DND-41 (cell line): ENCODE measurements at regions not wholly inside any gene's neighbourhood (a gene's known extent, or its start where the extent isn't known, plus 50 kb on each side); places are given as distances from the start of the nearest gene placed in this dataset.

Source experiments
- ATAC-seq: fragments of 200-7000 bp; cut with Tn5 transposase; 3 replicates; pipeline ENCODE4 v1.9.1; 2021; ENCODE audit warnings: low read depth; ENCODE audit not compliant: insufficient read depth
- DNase-seq: peaks from one replicate; pipeline ENCODE4 v3.0.0-alpha.2; 2020
- H2AFZ ChIP-seq: 2 replicates; pipeline ENCODE4 v1.6.0; 2012; ENCODE audit warnings: low read depth, low read length
- H3K27ac ChIP-seq: 2 replicates; pipeline ENCODE4 v1.5.1; 2012; ENCODE audit warnings: low read length, inconsistent platforms
- H3K27me3 ChIP-seq: fragments of 200-600 bp; sonication (generic); 2 replicates; pipeline ENCODE4 v1.6.0; 2012; ENCODE audit warnings: low read length, mild to moderate bottlenecking, inconsistent platforms; ENCODE audit not compliant: insufficient read depth, poor library complexity
- H3K36me3 ChIP-seq: 2 replicates; pipeline ENCODE4 v1.5.1; 2012; ENCODE audit warnings: low read length, inconsistent platforms; ENCODE audit not compliant: insufficient read depth
- H3K4me1 ChIP-seq: 2 replicates; pipeline ENCODE4 v1.5.1; 2012; ENCODE audit warnings: mild to moderate bottlenecking, low read length; ENCODE audit not compliant: insufficient read depth
- H3K4me2 ChIP-seq: 2 replicates; pipeline ENCODE4 v1.6.0; 2012; ENCODE audit warnings: mild to moderate bottlenecking, moderate library complexity, low read length, inconsistent platforms; ENCODE audit not compliant: insufficient read depth
- H3K4me3 ChIP-seq, 2 experiments: fragments of 200-600 bp in 1 of 2; shearing (Covaris generic) in 1 of 2; 2 replicates each; pipeline ENCODE4 v1.5.1; 2012 to 2016; ENCODE audit warnings: inconsistent platforms in 2 of 2, low read length in 2 of 2, mild to moderate bottlenecking in 2 of 2, low read depth in 1 of 2, moderate library complexity in 1 of 2
- H3K79me2 ChIP-seq: 2 replicates; pipeline ENCODE4 v1.6.0; 2012; ENCODE audit warnings: low read length, inconsistent platforms; ENCODE audit not compliant: insufficient read depth
- H3K9ac ChIP-seq: 2 replicates; pipeline ENCODE4 v1.6.0; 2012; ENCODE audit warnings: low read depth, mild to moderate bottlenecking, inconsistent platforms, low read length, moderate library complexity
- H3K9me3 ChIP-seq: 2 replicates; pipeline ENCODE4 v1.5.1; 2012; ENCODE audit warnings: low read length, moderate library complexity, mild to moderate bottlenecking, inconsistent platforms; ENCODE audit not compliant: insufficient read depth, severe bottlenecking
- H4K20me1 ChIP-seq: 2 replicates; pipeline ENCODE4 v1.6.0; 2012; ENCODE audit warnings: low read length; ENCODE audit not compliant: insufficient read depth
- EZH2 ChIP-seq: IDR thresholded peaks from 3 replicates; pipeline ENCODE4 v1.6.1; 2012; ENCODE audit warnings: borderline replicate concordance, low read depth, mild to moderate bottlenecking, moderate library complexity, low read length, inconsistent platforms; ENCODE audit not compliant: severe bottlenecking
- TF ChIP-seq, protein P1 (sequence below): IDR thresholded peaks from 2 replicates; pipeline ENCODE4 v1.5.1; 2012; ENCODE audit warnings: borderline replicate concordance, low read length, moderate library complexity, mild to moderate bottlenecking; ENCODE audit not compliant: poor library complexity, severe bottlenecking; ENCODE audit errors: extremely low read depth

DNA sequence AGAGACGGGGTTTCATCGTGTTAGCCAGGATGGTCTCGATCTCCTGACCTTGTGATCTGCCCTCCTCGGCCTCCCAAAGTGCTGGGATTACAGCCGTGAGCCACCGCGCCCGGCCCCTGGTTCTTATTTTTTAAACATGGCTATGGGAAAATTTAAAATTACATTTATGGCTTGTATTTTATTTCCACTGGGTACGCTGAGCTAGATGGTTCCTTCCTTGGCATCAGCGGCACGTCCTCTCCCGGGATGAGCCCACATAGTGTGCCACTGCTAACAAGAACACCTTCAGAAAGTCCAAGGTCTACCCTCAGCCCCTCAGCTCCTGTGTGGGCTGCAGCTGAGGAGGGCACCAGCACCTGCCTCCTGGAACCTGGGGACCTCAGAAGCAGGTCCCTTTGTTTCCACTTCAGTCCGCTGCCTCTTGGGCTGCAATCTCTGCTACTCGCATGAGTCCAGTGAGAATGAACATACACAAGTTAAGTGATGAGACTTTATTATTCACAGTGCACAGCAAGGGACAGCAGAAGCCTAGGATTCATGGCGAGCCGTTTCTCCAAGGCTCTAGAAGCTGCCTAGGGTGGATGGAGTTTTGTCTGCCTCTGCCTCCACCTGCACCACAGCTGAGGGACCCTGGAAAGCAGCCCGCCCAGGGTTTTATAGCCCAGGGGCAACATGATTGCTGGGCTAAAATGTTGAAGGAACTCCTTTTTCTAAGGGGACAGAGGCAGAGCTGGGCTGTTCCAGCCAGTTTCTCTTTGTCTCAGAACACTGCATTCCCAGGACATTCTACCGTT lies 107.5 kb upstream of the TEX51 start:
- H3K27ac ChIP-seq: no peak overlapping the region
- H3K79me2 ChIP-seq: no peaks in the 10 kb centered on the region
- DNase-seq (no peak), ATAC-seq (no peak)
- H3K27me3 ChIP-seq: peaks cover 26% of the 10 kb centered on the region
- H4K20me1 ChIP-seq: no peaks in the 10 kb centered on the region
- no peak overlapping the region for H2AFZ ChIP-seq
- no peak overlapping the region for H3K9ac ChIP-seq
- no peaks in the 10 kb centered on the region for H3K4me1 ChIP-seq
- no peak overlapping the region for H3K4me3 ChIP-seq
- no peak overlapping the region for H3K4me2 ChIP-seq
- TF ChIP-seq EZH2: no peak
- TF ChIP-seq, protein P1, sequence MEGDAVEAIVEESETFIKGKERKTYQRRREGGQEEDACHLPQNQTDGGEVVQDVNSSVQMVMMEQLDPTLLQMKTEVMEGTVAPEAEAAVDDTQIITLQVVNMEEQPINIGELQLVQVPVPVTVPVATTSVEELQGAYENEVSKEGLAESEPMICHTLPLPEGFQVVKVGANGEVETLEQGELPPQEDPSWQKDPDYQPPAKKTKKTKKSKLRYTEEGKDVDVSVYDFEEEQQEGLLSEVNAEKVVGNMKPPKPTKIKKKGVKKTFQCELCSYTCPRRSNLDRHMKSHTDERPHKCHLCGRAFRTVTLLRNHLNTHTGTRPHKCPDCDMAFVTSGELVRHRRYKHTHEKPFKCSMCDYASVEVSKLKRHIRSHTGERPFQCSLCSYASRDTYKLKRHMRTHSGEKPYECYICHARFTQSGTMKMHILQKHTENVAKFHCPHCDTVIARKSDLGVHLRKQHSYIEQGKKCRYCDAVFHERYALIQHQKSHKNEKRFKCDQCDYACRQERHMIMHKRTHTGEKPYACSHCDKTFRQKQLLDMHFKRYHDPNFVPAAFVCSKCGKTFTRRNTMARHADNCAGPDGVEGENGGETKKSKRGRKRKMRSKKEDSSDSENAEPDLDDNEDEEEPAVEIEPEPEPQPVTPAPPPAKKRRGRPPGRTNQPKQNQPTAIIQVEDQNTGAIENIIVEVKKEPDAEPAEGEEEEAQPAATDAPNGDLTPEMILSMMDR: no peak
- no peaks in the 10 kb centered on the region for H3K9me3 ChIP-seq
- H3K36me3 ChIP-seq: no peaks in the 10 kb centered on the region

DNA sequence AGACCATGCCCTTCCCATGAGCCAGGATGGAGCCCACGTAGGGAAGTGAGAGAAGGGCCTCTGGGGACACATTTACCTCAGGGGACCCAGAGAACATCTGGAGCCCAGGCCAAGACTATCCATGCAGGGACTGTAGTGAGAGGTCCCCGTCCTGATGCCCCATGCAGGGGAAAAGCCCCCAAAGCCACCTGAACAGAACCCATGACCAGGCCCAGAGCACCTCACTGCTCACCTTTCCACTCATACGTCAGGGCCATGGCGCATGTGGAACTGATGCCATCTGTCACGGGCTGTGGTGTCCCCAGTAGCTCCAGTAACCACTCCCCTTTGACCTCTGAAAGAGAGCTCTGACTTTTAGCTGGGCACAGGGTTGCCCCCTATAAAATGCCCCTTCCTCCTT lies 106.5 kb upstream of the TEX51 start:
- Histone ChIP-seq H3K27ac (no peak overlapping the region), H3K9ac (no peak overlapping the region), H3K27me3 (peaks cover 29% of the 10 kb centered on the region), H2AFZ (no peak overlapping the region), H3K4me2 (no peak overlapping the region), H3K4me3 (no peak overlapping the region), H3K79me2 (no peaks in the 10 kb centered on the region), H4K20me1 (no peaks in the 10 kb centered on the region), H3K4me1 (no peaks in the 10 kb centered on the region), H3K9me3 (no peaks in the 10 kb centered on the region), H3K36me3 (no peaks in the 10 kb centered on the region)
- no peak for TF ChIP-seq EZH2
- DNase-seq: no peak
- no peak for ATAC-seq

DNA sequence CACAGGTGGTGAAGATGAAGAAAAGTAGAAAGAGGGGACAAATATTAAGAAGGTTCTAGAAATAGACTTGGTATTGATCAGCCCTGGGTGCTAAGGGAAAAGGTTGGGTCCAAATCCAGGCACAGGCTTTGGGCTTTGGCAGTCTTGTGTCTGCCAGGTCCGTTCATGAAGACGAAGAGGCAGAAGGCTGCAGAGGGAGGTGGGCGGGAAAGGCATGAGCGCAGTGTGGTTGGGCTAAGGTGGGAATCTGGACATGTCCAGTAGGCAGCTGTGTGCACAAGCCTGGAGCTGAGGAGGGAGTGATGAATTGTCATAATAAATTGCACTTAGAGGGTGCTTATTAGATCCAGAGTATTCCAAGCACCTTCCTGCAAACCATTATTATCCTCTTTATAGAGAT lies 105.7 kb upstream of the TEX51 start:
- no peaks in the 10 kb centered on the region for H3K79me2 ChIP-seq
- ATAC-seq (no peak), DNase-seq (no peak)
- no peaks in the 10 kb centered on the region for H4K20me1 ChIP-seq
- H3K27ac ChIP-seq: no peak overlapping the region
- H3K27me3 ChIP-seq: peaks cover 29% of the 10 kb centered on the region
- no peak overlapping the region for H3K9ac ChIP-seq
- H2AFZ ChIP-seq: no peak overlapping the region
- no peak overlapping the region for H3K4me2 ChIP-seq
- H3K4me1 ChIP-seq: no peaks in the 10 kb centered on the region
- no peaks in the 10 kb centered on the region for H3K36me3 ChIP-seq
- no peak overlapping the region for H3K4me3 ChIP-seq
- H3K9me3 ChIP-seq: no peaks in the 10 kb centered on the region
- TF ChIP-seq, protein P1: no peak
- no peak for TF ChIP-seq EZH2

DNA sequence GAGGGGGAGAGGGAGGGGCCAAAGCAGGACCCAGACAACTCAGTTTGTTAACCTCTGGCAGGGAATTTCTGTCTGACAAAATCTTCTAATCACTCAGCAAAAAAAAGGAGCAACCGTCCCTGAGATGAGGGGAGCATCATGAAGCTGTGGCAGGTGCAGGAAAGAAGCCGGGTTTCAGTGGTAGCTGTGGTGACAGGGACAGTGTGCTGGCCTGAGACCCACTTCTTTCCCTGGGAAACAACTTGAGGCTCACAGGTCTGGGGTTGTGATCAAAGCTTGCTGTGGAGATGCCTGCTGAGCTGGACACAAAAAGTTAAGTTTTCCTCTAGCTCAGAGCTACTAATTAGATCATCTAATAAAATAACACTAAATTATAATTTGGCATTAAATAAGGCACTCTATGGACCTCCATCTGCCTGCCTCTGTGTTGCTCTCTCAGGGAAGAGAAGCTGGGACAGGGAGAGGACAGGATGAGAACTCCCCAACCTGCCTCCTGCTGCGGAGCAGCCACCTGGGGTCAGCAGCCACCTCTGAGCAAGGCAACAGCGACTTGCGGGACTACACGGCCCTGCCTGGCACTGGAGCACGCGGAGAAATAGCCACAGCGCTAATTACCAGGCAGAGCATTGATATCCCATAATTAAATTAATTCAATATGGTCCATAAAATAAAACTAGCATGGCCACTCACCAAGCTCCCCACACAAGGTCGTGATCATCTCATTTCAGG lies 104.6 kb upstream of the TEX51 start:
- H3K36me3 ChIP-seq: no peaks in the 10 kb centered on the region
- TF ChIP-seq EZH2: no peak
- TF ChIP-seq, protein P1: no peak
- no peak overlapping the region for H3K9ac ChIP-seq
- no peak overlapping the region for H3K4me2 ChIP-seq
- no peaks in the 10 kb centered on the region for H3K79me2 ChIP-seq
- DNase-seq (no peak), ATAC-seq (no peak)
- H3K27me3 ChIP-seq: peaks cover 29% of the 10 kb centered on the region
- H3K27ac ChIP-seq: no peak overlapping the region
- no peaks in the 10 kb centered on the region for H3K4me1 ChIP-seq
- no peaks in the 10 kb centered on the region for H4K20me1 ChIP-seq
- H3K4me3 ChIP-seq: no peak overlapping the region
- no peaks in the 10 kb centered on the region for H3K9me3 ChIP-seq
- no peak overlapping the region for H2AFZ ChIP-seq
